HEK293 (cell line): ENCODE measurements at regions not wholly inside any gene's neighbourhood (a gene's known extent, or its start where the extent isn't known, plus 50 kb on each side); places are given as distances from the start of the nearest gene placed in this dataset.

ENCODE experiments used
- GFI1B ChIP-seq: fragments of 450-650 bp; formaldehyde crosslinking; IDR thresholded peaks from 2 replicates; pipeline ENCODE4 v1.5.1; 2016; ENCODE audit warnings: missing biosample characterization, missing genetic modification characterization
- MEIS1 ChIP-seq: sonication (generic); formaldehyde crosslinking; IDR thresholded peaks from 2 replicates; pipeline ENCODE4 v1.8.1; 2022; ENCODE audit warnings: missing genetic modification reagents, mild to moderate bottlenecking, borderline replicate concordance
- YY1 ChIP-seq: fragments of 450-650 bp; formaldehyde crosslinking; IDR thresholded peaks from 2 replicates; pipeline ENCODE4 v1.5.1; 2018; ENCODE audit warnings: missing biosample characterization, missing genetic modification characterization
- ZFP41 ChIP-seq: fragments of 450-650 bp; formaldehyde crosslinking; IDR thresholded peaks from 2 replicates; pipeline ENCODE4 v1.5.1; 2016; ENCODE audit warnings: missing biosample characterization, missing genetic modification characterization, borderline replicate concordance
- ZNF174 ChIP-seq: fragments of 450-650 bp; formaldehyde crosslinking; IDR thresholded peaks from 2 replicates; pipeline ENCODE4 v1.5.0; 2017; ENCODE audit warnings: missing biosample characterization, mild to moderate bottlenecking, missing genetic modification characterization
- ZNF548 ChIP-seq: fragments of 450-650 bp; formaldehyde crosslinking; IDR thresholded peaks from 2 replicates; pipeline ENCODE4 v1.5.1; 2016; ENCODE audit warnings: missing biosample characterization, missing genetic modification characterization
- TF ChIP-seq, protein P1 (sequence below): fragments of 450-650 bp; formaldehyde crosslinking; IDR thresholded peaks from 2 replicates; pipeline ENCODE4 v1.5.1; 2016; ENCODE audit warnings: missing biosample characterization, missing genetic modification characterization
- TF ChIP-seq, protein P2 (sequence below): sonication (generic); formaldehyde crosslinking; IDR thresholded peaks from 2 replicates; pipeline ENCODE4 v1.8.1; 2022; ENCODE audit warnings: mild to moderate bottlenecking, moderate library complexity, missing genetic modification reagents
- TF ChIP-seq, protein P3 (sequence below): fragments of 450-650 bp; formaldehyde crosslinking; conservative IDR thresholded peaks from 2 replicates; pipeline ENCODE4 v1.5.1; 2016; ENCODE audit warnings: low read depth, missing biosample characterization, missing genetic modification characterization

DNA sequence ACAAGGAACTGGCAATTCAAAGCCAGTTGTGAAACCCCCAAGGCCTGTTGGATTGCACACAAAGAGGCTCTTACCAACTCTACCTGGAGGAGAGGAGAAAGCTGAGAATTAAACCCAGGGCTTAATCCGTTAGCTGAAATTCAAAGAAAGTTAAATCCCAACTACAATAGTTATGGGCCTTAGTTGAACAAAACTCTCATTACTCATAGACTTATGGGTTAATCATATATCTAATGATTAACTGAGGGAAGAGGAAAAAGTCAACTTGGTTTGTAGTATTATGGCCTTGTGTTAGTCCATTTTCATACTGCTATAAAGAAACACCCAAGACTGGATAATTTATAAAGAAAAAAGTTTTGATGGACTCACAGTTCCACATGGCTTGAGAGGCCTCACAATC is 838.2 kb upstream of the ADGRL2 start:
- TF ChIP-seq MEIS1 (CRISPR knock-in tag) (no peak), ZNF174 (no peak), GFI1B (tag by site-specific recombination) (no peak), ZFP41 (no peak), ZNF548 (no peak), YY1 (tag by site-specific recombination) (no peak)
- TF ChIP-seq, protein P1, sequence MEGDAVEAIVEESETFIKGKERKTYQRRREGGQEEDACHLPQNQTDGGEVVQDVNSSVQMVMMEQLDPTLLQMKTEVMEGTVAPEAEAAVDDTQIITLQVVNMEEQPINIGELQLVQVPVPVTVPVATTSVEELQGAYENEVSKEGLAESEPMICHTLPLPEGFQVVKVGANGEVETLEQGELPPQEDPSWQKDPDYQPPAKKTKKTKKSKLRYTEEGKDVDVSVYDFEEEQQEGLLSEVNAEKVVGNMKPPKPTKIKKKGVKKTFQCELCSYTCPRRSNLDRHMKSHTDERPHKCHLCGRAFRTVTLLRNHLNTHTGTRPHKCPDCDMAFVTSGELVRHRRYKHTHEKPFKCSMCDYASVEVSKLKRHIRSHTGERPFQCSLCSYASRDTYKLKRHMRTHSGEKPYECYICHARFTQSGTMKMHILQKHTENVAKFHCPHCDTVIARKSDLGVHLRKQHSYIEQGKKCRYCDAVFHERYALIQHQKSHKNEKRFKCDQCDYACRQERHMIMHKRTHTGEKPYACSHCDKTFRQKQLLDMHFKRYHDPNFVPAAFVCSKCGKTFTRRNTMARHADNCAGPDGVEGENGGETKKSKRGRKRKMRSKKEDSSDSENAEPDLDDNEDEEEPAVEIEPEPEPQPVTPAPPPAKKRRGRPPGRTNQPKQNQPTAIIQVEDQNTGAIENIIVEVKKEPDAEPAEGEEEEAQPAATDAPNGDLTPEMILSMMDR (tag by site-specific recombination): no peak
- TF ChIP-seq, protein P2, sequence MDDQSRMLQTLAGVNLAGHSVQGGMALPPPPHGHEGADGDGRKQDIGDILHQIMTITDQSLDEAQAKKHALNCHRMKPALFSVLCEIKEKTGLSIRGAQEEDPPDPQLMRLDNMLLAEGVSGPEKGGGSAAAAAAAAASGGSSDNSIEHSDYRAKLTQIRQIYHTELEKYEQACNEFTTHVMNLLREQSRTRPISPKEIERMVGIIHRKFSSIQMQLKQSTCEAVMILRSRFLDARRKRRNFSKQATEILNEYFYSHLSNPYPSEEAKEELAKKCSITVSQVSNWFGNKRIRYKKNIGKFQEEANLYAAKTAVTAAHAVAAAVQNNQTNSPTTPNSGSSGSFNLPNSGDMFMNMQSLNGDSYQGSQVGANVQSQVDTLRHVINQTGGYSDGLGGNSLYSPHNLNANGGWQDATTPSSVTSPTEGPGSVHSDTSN (CRISPR knock-in tag): no peak
- TF ChIP-seq, protein P3, sequence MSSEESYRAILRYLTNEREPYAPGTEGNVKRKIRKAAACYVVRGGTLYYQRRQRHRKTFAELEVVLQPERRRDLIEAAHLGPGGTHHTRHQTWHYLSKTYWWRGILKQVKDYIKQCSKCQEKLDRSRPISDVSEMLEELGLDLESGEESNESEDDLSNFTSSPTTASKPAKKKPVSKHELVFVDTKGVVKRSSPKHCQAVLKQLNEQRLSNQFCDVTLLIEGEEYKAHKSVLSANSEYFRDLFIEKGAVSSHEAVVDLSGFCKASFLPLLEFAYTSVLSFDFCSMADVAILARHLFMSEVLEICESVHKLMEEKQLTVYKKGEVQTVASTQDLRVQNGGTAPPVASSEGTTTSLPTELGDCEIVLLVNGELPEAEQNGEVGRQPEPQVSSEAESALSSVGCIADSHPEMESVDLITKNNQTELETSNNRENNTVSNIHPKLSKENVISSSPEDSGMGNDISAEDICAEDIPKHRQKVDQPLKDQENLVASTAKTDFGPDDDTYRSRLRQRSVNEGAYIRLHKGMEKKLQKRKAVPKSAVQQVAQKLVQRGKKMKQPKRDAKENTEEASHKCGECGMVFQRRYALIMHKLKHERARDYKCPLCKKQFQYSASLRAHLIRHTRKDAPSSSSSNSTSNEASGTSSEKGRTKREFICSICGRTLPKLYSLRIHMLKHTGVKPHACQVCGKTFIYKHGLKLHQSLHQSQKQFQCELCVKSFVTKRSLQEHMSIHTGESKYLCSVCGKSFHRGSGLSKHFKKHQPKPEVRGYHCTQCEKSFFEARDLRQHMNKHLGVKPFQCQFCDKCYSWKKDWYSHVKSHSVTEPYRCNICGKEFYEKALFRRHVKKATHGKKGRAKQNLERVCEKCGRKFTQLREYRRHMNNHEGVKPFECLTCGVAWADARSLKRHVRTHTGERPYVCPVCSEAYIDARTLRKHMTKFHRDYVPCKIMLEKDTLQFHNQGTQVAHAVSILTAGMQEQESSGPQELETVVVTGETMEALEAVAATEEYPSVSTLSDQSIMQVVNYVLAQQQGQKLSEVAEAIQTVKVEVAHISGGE (tag by site-specific recombination): no peak
